CMK (cell line): ENCODE measurements at regions not wholly inside any gene's neighbourhood (a gene's known extent, or its start where the extent isn't known, plus 50 kb on each side); places are given as distances from the start of the nearest gene placed in this dataset.

Source experiments
- DNase-seq: peaks from one replicate; pipeline ENCODE4 v3.0.0-alpha.2; 2010; ENCODE audit warnings: low read depth

DNA sequence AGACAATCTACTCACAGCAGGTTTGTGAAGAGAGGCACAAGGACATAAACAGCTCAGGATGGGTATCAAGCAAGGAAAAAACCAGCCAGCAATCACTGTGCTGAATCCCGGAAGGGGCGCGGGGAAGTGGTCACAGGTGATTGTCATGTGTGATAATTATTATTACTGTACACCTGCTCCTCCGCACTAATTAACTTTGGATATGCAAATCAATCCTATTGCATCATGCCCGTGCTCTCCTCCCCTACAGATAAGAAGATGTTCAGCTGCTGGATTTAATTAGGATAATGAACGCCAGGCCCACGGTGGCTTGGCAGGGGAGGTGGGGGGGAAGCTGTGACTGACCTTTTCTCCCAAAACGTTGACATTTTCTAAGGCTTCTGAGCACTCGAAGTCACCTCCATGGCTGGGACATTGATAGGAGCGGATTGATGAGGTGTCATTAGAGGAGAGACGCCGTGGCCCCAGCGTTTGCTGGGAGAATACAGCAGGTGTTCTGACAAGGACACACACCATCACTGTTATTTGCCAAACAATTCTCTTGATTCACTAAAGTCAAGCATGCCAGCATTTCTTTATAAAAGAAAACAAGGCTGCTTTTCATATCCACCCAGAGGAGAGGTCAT, 160.3 kb upstream of the VRK2 start:
- no peak for DNase-seq

DNA sequence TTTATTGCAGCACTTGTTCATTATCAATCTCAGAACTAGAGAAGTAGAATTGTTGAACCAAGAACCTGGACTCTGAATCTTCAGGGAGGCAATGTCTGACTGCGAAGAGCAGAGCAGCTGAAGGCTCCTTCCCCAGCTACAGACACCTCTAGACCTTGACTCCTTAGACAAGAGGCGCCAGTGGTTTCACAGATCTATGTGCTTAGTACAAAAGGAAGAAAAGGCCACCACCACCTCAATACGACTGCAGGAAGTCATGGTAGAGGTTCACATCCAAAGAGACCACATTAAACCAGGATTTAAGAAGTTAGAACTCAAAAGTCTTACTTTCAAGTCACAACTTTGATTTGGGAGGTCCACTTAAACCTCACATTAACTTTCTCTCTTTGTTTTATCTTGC, 158.1 kb upstream of the VRK2 start:
- no peak for DNase-seq

GRCh38 chr2:57890464-57890863, 156.1 kb upstream of the VRK2 start:
- no peak for DNase-seq

DNA sequence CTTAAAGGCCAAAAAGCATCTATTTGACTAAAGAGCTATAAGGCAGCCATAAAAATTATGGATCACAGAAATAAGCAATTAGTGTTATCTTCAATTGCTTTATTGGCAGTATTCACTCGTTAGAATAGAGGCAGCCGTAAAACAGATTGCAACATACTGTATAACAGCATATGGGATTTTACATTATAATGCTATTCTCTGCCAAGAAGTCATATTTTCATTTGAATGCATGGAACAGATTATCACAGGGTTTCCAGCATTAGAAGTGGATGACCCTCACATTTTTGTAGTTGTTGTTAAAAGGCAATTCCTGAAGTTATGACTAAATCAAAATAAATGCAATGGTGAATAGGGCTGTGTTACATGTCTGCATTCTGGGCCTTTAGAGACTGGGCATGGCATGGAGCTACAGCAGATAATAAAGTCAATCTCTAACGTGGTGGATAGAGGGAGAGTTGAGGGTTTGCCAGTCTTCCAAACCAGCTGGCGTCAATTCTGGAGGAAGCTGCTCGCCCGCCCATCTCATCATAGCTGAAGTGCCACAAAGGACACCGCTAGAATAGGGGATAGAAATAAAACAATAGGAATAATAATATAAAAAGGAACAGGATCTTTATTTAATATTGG, 155.4 kb upstream of the VRK2 start:
- no peak for DNase-seq

GRCh38 chr2:57892920-57893319, 153.7 kb upstream of the VRK2 start:
- no peak for DNase-seq

DNA sequence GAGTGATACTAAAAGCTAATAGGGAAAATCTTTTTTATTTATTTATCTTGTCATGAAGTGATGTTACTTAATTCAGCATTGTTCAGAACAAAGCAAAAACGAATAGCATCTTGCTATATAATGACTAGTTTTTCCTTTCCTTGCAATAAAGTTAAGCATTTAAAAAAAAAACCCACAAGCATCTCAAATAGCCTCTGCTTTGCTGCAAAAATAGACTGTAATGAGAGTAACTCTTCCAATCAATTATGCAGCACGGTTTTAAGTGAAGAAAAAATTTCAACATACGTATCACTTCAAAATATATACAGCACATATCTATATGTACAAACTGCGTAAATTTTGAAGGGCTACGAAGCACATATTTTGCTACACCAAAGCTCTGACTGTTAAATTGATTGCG, 153.3 kb upstream of the VRK2 start:
- DNase-seq: no peak

GRCh38 chr2:57893786-57894185, 152.8 kb upstream of the VRK2 start:
- DNase-seq: no peak

DNA sequence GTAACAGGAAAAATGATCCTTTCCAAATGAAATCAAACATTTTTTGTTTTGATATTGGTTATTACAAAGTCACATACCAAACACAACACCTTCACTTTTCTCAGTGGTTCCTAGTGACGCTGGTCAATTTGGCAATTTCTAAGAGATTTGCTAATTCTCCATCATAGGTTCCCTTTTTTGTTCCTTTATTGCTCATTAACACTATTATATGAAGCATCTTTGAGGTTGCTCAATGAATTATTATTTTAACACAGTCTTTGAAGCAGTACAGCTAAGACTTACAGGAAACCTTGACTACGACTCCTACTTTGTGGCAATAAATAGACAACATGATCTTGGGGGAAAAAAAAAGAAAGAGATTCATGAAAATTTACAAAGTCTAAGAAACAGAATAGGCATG, 152.2 kb upstream of the VRK2 start:
- DNase-seq: no peak

DNA sequence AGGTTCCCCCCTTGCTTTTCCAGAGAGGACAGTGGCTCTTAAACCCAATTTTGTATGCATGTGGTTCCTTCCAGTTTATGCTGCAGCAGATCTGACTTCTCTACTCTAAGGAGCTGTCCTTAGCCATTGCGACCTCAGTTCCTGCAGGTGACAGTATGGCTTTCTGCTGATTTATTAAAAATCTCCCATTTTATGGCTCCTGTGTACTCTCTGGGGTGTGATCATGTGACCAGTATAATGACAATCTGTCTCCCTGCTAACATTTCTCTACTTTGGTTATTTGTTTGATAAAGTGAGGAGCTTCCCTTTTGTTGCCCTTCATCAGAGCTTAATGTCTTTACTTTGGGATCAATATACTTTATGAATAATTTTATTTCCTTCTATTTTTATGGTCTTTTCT, 148.7 kb upstream of the VRK2 start:
- no peak for DNase-seq

- DNase-seq: no peak
Observed at GRCh38 chr2:57899898-57900297, 146.7 kb upstream of the VRK2 start.

DNA sequence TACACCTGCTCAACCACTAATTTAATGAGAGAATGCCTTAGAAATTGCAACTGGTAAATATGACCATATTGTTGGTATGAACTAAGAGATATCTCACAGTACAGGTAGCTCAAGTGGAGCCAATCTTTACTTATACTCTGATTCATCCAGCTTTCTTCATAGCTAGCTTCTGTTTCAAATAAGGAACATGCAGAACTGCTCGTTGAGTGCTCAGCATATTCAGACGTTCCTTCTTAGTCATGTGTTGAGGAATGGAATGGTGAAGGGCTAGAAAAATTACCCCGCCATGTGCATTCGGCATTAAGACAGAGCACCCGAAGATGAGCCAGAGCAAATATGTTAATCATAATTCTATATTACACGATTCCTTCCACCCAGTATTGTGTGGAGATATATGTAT, 144.0 kb upstream of the VRK2 start:
- DNase-seq: no peak

GRCh38 chr2:57906152-57906732, 140.4 kb upstream of the VRK2 start:
- DNase-seq: peak; percentile 0

GRCh38 chr2:57907411-57907810, 139.2 kb upstream of the VRK2 start:
- DNase-seq: no peak

DNA sequence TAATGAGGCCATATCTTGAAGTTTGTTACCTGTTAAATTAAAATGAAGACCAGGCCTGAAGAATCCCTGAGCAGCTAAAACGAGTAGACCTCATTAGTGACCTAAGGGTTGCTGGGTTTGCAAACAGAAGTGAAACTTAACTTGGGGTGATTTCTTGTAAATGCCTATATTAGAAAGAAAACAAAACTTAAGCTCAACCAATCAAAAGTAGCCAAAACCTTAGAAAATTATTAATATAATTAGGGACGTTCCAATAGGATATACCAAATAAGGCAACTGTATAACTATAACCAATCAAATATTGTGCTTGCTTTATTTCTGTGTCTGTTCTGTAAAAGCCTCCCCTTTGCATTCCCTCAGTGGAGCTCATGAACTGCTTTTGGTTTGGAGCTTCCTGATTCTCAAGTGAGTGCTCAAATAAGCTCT, 137.9 kb upstream of the VRK2 start:
- DNase-seq: no peak

DNA sequence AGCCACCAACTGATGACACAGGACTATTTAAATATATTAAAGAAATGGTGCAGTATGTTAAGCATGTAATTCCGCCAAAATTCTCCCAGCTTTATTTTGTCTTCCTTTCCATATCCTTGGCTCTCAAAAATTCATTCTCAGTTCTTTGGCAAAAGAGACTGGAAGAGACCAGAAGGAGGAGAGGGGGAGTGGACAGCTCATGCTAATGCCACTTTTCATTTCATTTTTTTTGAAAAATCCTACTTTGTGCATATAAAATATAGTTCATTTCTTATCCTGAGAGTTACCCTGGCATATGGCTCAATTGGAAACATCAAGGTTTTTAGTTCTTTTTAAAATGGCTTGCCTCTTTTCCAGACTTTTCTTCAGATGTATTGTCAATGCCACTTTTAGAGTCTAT, 128.5 kb upstream of the VRK2 start:
- no peak for DNase-seq

DNA sequence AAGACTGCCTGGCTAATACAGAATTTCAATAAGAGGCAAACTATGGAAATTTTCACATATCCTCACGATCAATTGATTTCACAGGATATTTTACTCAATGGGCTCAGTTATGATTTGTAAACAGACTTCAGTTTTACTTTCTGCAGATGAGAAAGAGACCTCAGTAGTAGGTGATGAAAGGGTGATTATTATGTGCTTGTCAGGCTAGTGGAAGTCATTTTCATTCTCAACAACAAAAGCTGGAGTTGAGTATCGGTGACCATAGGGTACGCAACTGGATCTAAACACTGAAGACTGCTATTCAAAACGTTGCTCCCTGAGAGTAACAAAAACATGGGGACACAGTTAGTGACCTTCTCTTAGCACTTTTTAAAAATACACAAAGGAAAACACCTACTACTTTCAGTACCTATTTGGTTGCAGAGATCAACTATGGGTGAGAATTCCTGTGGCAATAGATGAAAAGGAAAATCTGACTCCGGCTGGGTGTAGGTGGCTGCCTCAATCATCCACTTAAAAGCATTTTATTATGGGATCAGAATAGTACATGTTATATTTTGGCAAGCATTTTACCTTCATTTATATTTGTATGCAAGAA, 126.2 kb upstream of the VRK2 start:
- DNase-seq: no peak

DNA sequence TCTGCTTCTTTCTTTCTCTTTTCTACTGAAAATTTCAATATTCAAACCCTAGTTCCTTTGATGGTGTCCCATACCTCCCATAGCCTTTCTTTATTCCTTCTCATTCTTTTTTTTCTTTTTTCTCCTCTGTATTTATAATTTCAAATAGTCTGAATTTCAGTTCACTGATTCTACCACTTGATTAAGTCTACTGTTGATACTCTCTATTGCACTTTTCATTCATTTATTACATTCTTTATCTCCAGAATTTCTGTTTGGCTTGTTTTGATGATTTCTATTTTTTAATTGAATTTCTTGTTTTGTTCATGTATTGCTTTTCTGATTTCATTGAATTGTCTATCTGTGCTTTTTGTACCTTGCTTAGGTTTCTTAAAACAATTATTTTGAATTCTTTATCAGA, 111.9 kb upstream of the VRK2 start:
- DNase-seq: no peak

- no peak for DNase-seq
Observed at GRCh38 chr2:57936216-57936615, 110.4 kb upstream of the VRK2 start.

DNA sequence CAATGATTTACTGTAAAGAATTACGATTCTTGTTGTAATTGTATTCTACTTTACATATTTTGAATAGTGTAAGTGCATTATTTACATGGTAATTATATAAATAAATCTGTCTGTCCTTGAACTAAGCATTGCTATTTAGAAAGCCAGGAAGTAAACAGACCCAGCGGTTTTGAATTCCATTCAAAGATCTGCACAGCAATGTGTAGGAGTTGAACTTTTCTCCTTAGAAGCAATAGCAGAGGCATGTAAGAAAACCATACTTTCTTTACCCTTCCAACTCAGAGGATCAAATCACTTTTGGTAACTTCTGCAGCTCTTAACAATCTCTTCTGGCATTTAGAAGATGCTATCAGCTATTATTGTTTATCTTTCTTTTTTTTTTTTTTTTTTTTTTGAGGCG, 109.2 kb upstream of the VRK2 start:
- DNase-seq: no peak

DNA sequence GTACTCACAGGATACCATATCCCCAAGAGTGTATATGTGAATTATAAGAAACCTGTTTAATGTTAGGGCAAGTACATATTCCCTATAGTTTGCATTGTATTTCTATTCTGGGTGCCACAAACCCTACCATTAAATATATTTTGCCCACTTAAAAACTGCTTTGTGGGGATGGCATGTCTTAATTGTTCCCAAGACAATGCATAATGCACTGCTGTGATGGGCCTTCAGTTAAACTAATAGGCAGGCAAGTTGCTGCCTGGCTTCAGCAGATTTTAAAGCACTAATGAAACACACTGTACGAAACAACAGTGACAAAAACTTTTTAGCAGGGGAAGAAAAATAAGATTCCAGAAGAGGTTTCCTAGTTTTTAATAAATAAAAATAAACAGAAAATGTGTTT, 104.8 kb upstream of the VRK2 start:
- DNase-seq: no peak

DNA sequence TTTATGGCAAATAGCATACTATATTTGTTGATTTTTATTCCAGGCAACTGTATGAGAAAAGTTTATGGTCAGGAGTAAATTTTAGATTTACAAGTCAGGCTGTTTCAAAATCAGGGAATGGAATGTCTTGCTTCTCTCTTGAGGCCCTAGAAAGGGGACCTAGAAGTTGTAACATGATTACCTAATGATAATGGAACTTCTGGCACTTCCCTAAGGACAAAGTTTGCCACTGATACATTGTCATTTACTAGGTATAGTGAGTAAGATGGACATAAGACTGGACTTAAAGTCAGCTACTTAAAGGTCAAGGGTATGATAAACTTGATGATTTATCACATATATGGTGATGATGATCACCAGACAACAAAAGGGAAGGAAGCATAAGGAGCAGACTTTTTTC, 103.3 kb upstream of the VRK2 start:
- DNase-seq: no peak

- DNase-seq: no peak
Observed at GRCh38 chr2:57947398-57947797, 99.2 kb upstream of the VRK2 start.

GRCh38 chr2:57954020-57954419, 92.6 kb upstream of the VRK2 start:
- DNase-seq: no peak

GRCh38 chr2:57957238-57957637, 89.4 kb upstream of the VRK2 start:
- DNase-seq: no peak
